ENCODE measurements at regions not wholly inside any gene's neighbourhood (a gene's known extent, or its start where the extent isn't known, plus 50 kb on each side); places are given as distances from the start of the nearest gene placed in this dataset.

- H3K36me3 ChIP-seq (ENCODE audit: insufficient read depth, low read length) = no peaks in the 10 kb centered on the region
- no peak for DNase-seq
- peaks cover 7% of the 10 kb centered on the region for H3K27me3 ChIP-seq (ENCODE audit: insufficient read depth, low read length, poor library complexity)
- no peaks in the 10 kb centered on the region for H3K4me1 ChIP-seq (ENCODE audit: insufficient read depth, low read length)
- H3K4me3 ChIP-seq (ENCODE audit: low read depth in 1 of 2, low read length in 2 of 2) = no peak overlapping the region
- no peak overlapping the region for H3K9ac ChIP-seq (ENCODE audit: low read depth, low read length)
- ATAC-seq (ENCODE audit: insufficient read depth, low read depth) = no peak
- no peaks in the 10 kb centered on the region for H3K79me2 ChIP-seq (ENCODE audit: insufficient read depth, low read length)
- H3K4me2 ChIP-seq (ENCODE audit: insufficient read depth, low read length) = no peak overlapping the region
- no peaks in the 10 kb centered on the region for H4K20me1 ChIP-seq (ENCODE audit: insufficient read depth, low read length)
- H3K27ac ChIP-seq (ENCODE audit: low read length) = no peak overlapping the region
- no peak overlapping the region for H2AFZ ChIP-seq (ENCODE audit: low read depth, low read length)
- H3K9me3 ChIP-seq (ENCODE audit: insufficient read depth, low read length, severe bottlenecking) = peaks cover 2% of the 10 kb centered on the region
- TF ChIP-seq CTCF (IDR thresholded peaks at IDR 0.05; ENCODE audit: borderline replicate concordance, extremely low read depth, low read length, poor library complexity, severe bottlenecking) (no peak), EZH2 (IDR thresholded peaks at IDR 0.05; ENCODE audit: borderline replicate concordance, low read depth, low read length, severe bottlenecking) (no peak)
Observed at GRCh38 chr1:185406006-185406690, 89.1 kb upstream of the IVNS1ABP start.

- H3K4me2 ChIP-seq (ENCODE audit: insufficient read depth, low read length) = no peak overlapping the region
- no peak overlapping the region for H3K27ac ChIP-seq (ENCODE audit: low read length)
- no peaks in the 10 kb centered on the region for H3K4me1 ChIP-seq (ENCODE audit: insufficient read depth, low read length)
- no peaks in the 10 kb centered on the region for H3K79me2 ChIP-seq (ENCODE audit: insufficient read depth, low read length)
- H3K36me3 ChIP-seq (ENCODE audit: insufficient read depth, low read length) = no peaks in the 10 kb centered on the region
- ATAC-seq (ENCODE audit: insufficient read depth, low read depth) (no peak), DNase-seq (no peak)
- peaks cover 3% of the 10 kb centered on the region for H3K27me3 ChIP-seq (ENCODE audit: insufficient read depth, low read length, poor library complexity)
- no peak overlapping the region for H3K4me3 ChIP-seq (ENCODE audit: low read depth in 1 of 2, low read length in 2 of 2)
- no peak for TF ChIP-seq EZH2 (IDR thresholded peaks at IDR 0.05; ENCODE audit: borderline replicate concordance, low read depth, low read length, severe bottlenecking)
- no peak for TF ChIP-seq CTCF (IDR thresholded peaks at IDR 0.05; ENCODE audit: borderline replicate concordance, extremely low read depth, low read length, poor library complexity, severe bottlenecking)
- no peaks in the 10 kb centered on the region for H4K20me1 ChIP-seq (ENCODE audit: insufficient read depth, low read length)
- H2AFZ ChIP-seq (ENCODE audit: low read depth, low read length) = no peak overlapping the region
- H3K9ac ChIP-seq (ENCODE audit: low read depth, low read length) = no peak overlapping the region
- peaks cover 2% of the 10 kb centered on the region for H3K9me3 ChIP-seq (ENCODE audit: insufficient read depth, low read length, severe bottlenecking)
Observed at GRCh38 chr1:185404907-185405568, 88.0 kb upstream of the IVNS1ABP start.

GRCh38 chr1:185404291-185404690 is 87.2 kb upstream of the IVNS1ABP start:
- no peak for DNase-seq
- Histone ChIP-seq H3K4me2 (ENCODE audit: insufficient read depth, low read length) (no peak overlapping the region), H3K9me3 (ENCODE audit: insufficient read depth, low read length, severe bottlenecking) (peaks cover 2% of the 10 kb centered on the region), H3K27ac (ENCODE audit: low read length) (no peak overlapping the region), H3K79me2 (ENCODE audit: insufficient read depth, low read length) (no peaks in the 10 kb centered on the region), H3K4me1 (ENCODE audit: insufficient read depth, low read length) (no peaks in the 10 kb centered on the region), H3K9ac (ENCODE audit: low read depth, low read length) (no peak overlapping the region), H3K4me3 (ENCODE audit: low read depth in 1 of 2, low read length in 2 of 2) (no peak overlapping the region), H3K36me3 (ENCODE audit: insufficient read depth, low read length) (no peaks in the 10 kb centered on the region), H3K27me3 (ENCODE audit: insufficient read depth, low read length, poor library complexity) (no peaks in the 10 kb centered on the region), H4K20me1 (ENCODE audit: insufficient read depth, low read length) (no peaks in the 10 kb centered on the region), H2AFZ (ENCODE audit: low read depth, low read length) (no peak overlapping the region)
- TF ChIP-seq CTCF (IDR thresholded peaks at IDR 0.05; ENCODE audit: borderline replicate concordance, extremely low read depth, low read length, poor library complexity, severe bottlenecking) (no peak), EZH2 (IDR thresholded peaks at IDR 0.05; ENCODE audit: borderline replicate concordance, low read depth, low read length, severe bottlenecking) (no peak)
- ATAC-seq (ENCODE audit: insufficient read depth, low read depth) = no peak
